HG02610 (cell line): ENCODE measurements at regions not wholly inside any gene's neighbourhood (a gene's known extent, or its start where the extent isn't known, plus 50 kb on each side); places are given as distances from the start of the nearest gene placed in this dataset.

Experiments
- ATAC-seq: cut with Tn5 transposase; IDR thresholded peaks from one replicate; pipeline ENCODE4 v1.9.1; 2021; ENCODE audit warnings: mild to moderate bottlenecking, moderate library complexity; ENCODE audit not compliant: unreplicated experiment

GRCh38 chr4:30837131-30837539, 117.0 kb downstream of the PCDH7 start:
- ATAC-seq, result no peak

GRCh38 chr4:30837861-30838260, 117.7 kb downstream of the PCDH7 start:
- ATAC-seq, result no peak

GRCh38 chr4:30838331-30838730, 118.2 kb downstream of the PCDH7 start:
- no peak for ATAC-seq

- ATAC-seq, result no peak
Measured at GRCh38 chr4:30839583-30840520, 119.7 kb downstream of the PCDH7 start.

GRCh38 chr4:30840571-30840970, 120.4 kb downstream of the PCDH7 start:
- ATAC-seq, result no peak

GRCh38 chr4:30842142-30842541, 122.0 kb downstream of the PCDH7 start:
- ATAC-seq, result no peak

GRCh38 chr4:30842689-30843088, 122.5 kb downstream of the PCDH7 start:
- no peak for ATAC-seq

- no peak for ATAC-seq
Measured at GRCh38 chr4:30844861-30845582, 124.9 kb downstream of the PCDH7 start.

GRCh38 chr4:30847167-30847566, 127.0 kb downstream of the PCDH7 start:
- ATAC-seq, result no peak

- ATAC-seq, result no peak
Measured at GRCh38 chr4:30847958-30848357, 127.8 kb downstream of the PCDH7 start.

GRCh38 chr4:30854531-30854930, 134.4 kb downstream of the PCDH7 start:
- ATAC-seq, result no peak

- no peak for ATAC-seq
Measured at GRCh38 chr4:30855232-30855631, 135.1 kb downstream of the PCDH7 start.

- no peak for ATAC-seq
Measured at GRCh38 chr4:30856795-30857564, 136.8 kb downstream of the PCDH7 start.

- ATAC-seq, result no peak
Measured at GRCh38 chr4:30860978-30861377, 140.8 kb downstream of the PCDH7 start.

GRCh38 chr4:30862196-30862595, 142.0 kb downstream of the PCDH7 start:
- ATAC-seq, result no peak

- ATAC-seq, result no peak
Measured at GRCh38 chr4:30863021-30863420, 142.9 kb downstream of the PCDH7 start.

- no peak for ATAC-seq
Measured at GRCh38 chr4:30865691-30866090, 145.5 kb downstream of the PCDH7 start.

GRCh38 chr4:30866346-30866745, 146.2 kb downstream of the PCDH7 start:
- ATAC-seq, result no peak

- no peak for ATAC-seq
Measured at GRCh38 chr4:30866907-30867306, 146.7 kb downstream of the PCDH7 start.

GRCh38 chr4:30867427-30867826, 147.3 kb downstream of the PCDH7 start:
- ATAC-seq, result no peak
